ENCODE measurements at regions not wholly inside any gene's neighbourhood (a gene's known extent, or its start where the extent isn't known, plus 50 kb on each side); places are given as distances from the start of the nearest gene placed in this dataset.

GRCh38 chr16:79482011-79482410 lies 118.5 kb downstream of the MAF start:
- DNase-seq, result no peak
- TF ChIP-seq CTCF (IDR thresholded peaks at IDR 0.05; ENCODE audit: low read length) (no peak), EZH2 (optimal IDR thresholded peaks at IDR 0.05; ENCODE audit: low read depth, low read length) (no peak), EZH2phosphoT487 (IDR thresholded peaks at IDR 0.05; ENCODE audit: low read length) (no peak)
- no peaks in the 10 kb centered on the region for H3K4me1 ChIP-seq (ENCODE audit: low read length)
- no peaks in the 10 kb centered on the region for H3K79me2 ChIP-seq (ENCODE audit: low read length)
- no peaks in the 10 kb centered on the region for H4K20me1 ChIP-seq (ENCODE audit: insufficient read depth, low read length)
- H3K4me3 ChIP-seq (ENCODE audit: low read length), result no peak overlapping the region
- H3K27ac ChIP-seq (ENCODE audit: low read length), result no peak overlapping the region
- no peak overlapping the region for H3K9ac ChIP-seq (ENCODE audit: low read length)
- H3K4me2 ChIP-seq (ENCODE audit: low read depth, low read length), result no peak overlapping the region
- H3F3A ChIP-seq (ENCODE audit: insufficient read depth, low read length), result no peaks in the 10 kb centered on the region
- no peaks in the 10 kb centered on the region for H3K9me2 ChIP-seq (replicated peaks; ENCODE audit: insufficient read depth, low read length)
- H3K9me3 ChIP-seq (replicated peaks; ENCODE audit: insufficient read depth, low read length), result no peaks in the 10 kb centered on the region
- no peaks in the 10 kb centered on the region for H3K27me3 ChIP-seq (replicated peaks; ENCODE audit: insufficient read depth, low read length)
- H3K36me3 ChIP-seq (replicated peaks; ENCODE audit: insufficient read depth, low read length), result no peaks in the 10 kb centered on the region
- H2AFZ ChIP-seq (ENCODE audit: low read length), result no peak overlapping the region

DNA sequence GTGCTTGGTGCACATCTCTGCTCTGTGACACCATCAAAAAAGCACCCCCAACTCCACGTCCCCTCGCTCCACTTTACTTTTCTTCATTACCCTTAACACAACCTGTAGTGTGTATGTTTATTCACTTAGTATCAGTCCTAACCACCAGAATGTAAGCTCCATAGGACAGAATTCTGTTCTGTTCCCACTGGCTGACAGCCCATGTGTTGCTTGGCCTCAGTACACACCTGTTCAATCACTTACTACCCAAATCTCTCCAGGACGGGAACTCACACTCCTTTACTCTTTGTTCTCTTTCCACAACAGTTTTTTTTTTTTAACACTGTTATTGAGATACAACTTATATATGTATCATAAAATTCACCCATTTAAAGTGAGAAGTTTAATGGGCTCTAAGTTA lies 119.6 kb downstream of the MAF start:
- Histone ChIP-seq H4K20me1 (ENCODE audit: insufficient read depth, low read length) (no peaks in the 10 kb centered on the region), H2AFZ (ENCODE audit: low read length) (no peak overlapping the region), H3K4me3 (ENCODE audit: low read length) (no peak overlapping the region), H3K9me3 (replicated peaks; ENCODE audit: insufficient read depth, low read length) (no peaks in the 10 kb centered on the region), H3F3A (ENCODE audit: insufficient read depth, low read length) (no peaks in the 10 kb centered on the region), H3K36me3 (replicated peaks; ENCODE audit: insufficient read depth, low read length) (no peaks in the 10 kb centered on the region), H3K9me2 (replicated peaks; ENCODE audit: insufficient read depth, low read length) (no peaks in the 10 kb centered on the region), H3K27me3 (replicated peaks; ENCODE audit: insufficient read depth, low read length) (no peaks in the 10 kb centered on the region), H3K9ac (ENCODE audit: low read length) (no peak overlapping the region), H3K4me1 (ENCODE audit: low read length) (no peaks in the 10 kb centered on the region), H3K27ac (ENCODE audit: low read length) (no peak overlapping the region), H3K79me2 (ENCODE audit: low read length) (no peaks in the 10 kb centered on the region), H3K4me2 (ENCODE audit: low read depth, low read length) (no peak overlapping the region)
- DNase-seq, result no peak
- TF ChIP-seq EZH2phosphoT487 (IDR thresholded peaks at IDR 0.05; ENCODE audit: low read length) (no peak), EZH2 (optimal IDR thresholded peaks at IDR 0.05; ENCODE audit: low read depth, low read length) (no peak), CTCF (IDR thresholded peaks at IDR 0.05; ENCODE audit: low read length) (no peak)

DNA sequence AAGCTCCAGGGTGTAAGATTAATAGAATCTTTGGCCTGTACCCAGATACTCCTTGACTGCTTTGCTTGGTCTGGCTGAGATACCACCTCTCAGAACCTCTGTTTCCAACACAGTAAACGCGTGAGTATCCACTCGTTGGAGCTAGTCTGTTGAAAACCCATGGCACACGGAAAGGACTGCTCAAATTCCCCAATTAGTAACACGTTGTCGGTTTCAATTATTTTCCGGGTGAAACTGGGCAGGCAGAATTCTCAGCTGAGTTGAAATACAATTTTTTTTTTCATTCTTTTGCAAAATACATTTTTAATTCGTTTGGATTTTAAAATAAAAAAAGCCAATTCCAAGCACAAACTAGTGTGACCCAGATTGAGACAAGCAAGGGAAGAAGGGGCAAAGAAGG lies 120.5 kb downstream of the MAF start:
- no peak overlapping the region for H2AFZ ChIP-seq (ENCODE audit: low read length)
- H3K4me3 ChIP-seq (ENCODE audit: low read length), result no peak overlapping the region
- H3K9me2 ChIP-seq (replicated peaks; ENCODE audit: insufficient read depth, low read length), result no peaks in the 10 kb centered on the region

More for the DNA sequence above, 120.5 kb downstream of the MAF start:
- TF ChIP-seq EZH2phosphoT487 (IDR thresholded peaks at IDR 0.05; ENCODE audit: low read length) (no peak), CTCF (IDR thresholded peaks at IDR 0.05; ENCODE audit: low read length) (no peak), EZH2 (optimal IDR thresholded peaks at IDR 0.05; ENCODE audit: low read depth, low read length) (no peak)
- H3K27me3 ChIP-seq (replicated peaks; ENCODE audit: insufficient read depth, low read length), result no peaks in the 10 kb centered on the region
- H3K4me1 ChIP-seq (ENCODE audit: low read length), result no peaks in the 10 kb centered on the region
- H3K79me2 ChIP-seq (ENCODE audit: low read length), result no peaks in the 10 kb centered on the region
- H3K4me2 ChIP-seq (ENCODE audit: low read depth, low read length), result no peak overlapping the region
- no peak overlapping the region for H3K9ac ChIP-seq (ENCODE audit: low read length)
- H3K9me3 ChIP-seq (replicated peaks; ENCODE audit: insufficient read depth, low read length), result no peaks in the 10 kb centered on the region
- H3K27ac ChIP-seq (ENCODE audit: low read length), result no peak overlapping the region
- no peaks in the 10 kb centered on the region for H4K20me1 ChIP-seq (ENCODE audit: insufficient read depth, low read length)
- no peaks in the 10 kb centered on the region for H3F3A ChIP-seq (ENCODE audit: insufficient read depth, low read length)
- no peaks in the 10 kb centered on the region for H3K36me3 ChIP-seq (replicated peaks; ENCODE audit: insufficient read depth, low read length)
- DNase-seq, result no peak

All from MM.1S (cell line).